Astrocyte of the spinal cord (primary cell): ENCODE measurements at regions not wholly inside any gene's neighbourhood (a gene's known extent, or its start where the extent isn't known, plus 50 kb on each side); places are given as distances from the start of the nearest gene placed in this dataset.

ENCODE experiments used
- DNase-seq: peaks from one replicate; pipeline ENCODE4 v3.0.0; 2011; ENCODE audit warnings: low read depth, low spot score
- H3K4me3 ChIP-seq: 2 replicates; pipeline ENCODE4 v1.5.1; 2011; ENCODE audit warnings: low read depth, mild to moderate bottlenecking, low read length, moderate library complexity
- in situ Hi-C: cut with HindIII; loops from 2 replicates; pipeline ENCODE4 v1.10.0; 2017; ENCODE audit warnings: low sequenced_read_pairs
- TF ChIP-seq, protein P1 (sequence below): IDR thresholded peaks from 2 replicates; pipeline ENCODE4 v1.5.1; 2012; ENCODE audit warnings: low read depth, mild to moderate bottlenecking, low read length, inconsistent platforms

DNA sequence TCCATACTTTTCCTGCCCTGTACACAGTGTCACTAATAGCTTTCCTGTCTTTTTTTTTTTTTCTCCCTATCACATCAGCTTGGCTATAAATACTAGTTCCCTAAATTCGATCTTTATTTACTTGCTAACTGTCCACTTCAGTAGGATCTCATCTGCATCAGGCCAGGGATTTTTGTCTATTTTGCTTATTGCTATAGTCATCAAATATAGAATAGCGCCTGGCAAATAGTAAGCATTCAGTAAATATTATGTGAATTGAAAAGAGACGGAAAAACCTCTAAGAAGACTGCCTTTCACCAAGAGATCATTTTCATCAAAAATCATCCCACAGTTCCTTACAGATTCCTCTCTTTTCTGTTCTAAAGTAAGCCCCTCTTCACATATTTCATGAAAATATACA lies 429.1 kb downstream of the FLRT2 start:
- H3K4me3 ChIP-seq, result no peak overlapping the region
- TF ChIP-seq, protein P1, sequence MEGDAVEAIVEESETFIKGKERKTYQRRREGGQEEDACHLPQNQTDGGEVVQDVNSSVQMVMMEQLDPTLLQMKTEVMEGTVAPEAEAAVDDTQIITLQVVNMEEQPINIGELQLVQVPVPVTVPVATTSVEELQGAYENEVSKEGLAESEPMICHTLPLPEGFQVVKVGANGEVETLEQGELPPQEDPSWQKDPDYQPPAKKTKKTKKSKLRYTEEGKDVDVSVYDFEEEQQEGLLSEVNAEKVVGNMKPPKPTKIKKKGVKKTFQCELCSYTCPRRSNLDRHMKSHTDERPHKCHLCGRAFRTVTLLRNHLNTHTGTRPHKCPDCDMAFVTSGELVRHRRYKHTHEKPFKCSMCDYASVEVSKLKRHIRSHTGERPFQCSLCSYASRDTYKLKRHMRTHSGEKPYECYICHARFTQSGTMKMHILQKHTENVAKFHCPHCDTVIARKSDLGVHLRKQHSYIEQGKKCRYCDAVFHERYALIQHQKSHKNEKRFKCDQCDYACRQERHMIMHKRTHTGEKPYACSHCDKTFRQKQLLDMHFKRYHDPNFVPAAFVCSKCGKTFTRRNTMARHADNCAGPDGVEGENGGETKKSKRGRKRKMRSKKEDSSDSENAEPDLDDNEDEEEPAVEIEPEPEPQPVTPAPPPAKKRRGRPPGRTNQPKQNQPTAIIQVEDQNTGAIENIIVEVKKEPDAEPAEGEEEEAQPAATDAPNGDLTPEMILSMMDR, result no peak
- no peak for DNase-seq
- in situ Hi-C loops, result no loop called here

DNA sequence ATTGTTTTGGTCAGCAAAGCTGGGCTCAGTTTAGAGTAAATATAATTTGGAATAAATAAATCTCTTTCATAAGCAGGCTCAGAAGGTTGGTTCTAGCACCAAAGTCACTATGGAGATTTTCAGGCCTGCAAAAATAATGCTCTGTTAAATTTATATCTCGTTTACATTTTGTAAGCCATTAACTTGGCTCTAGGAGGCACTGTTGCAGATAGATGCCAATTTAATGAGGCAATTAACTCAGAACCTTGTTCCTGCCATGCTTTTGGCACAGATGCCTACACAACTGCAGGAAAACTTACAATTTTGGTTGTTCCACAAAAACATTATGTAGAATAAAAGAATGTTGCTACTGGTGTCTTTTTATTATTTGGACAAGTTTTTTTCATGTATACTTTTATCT lies 428.1 kb downstream of the FLRT2 start:
- DNase-seq, result no peak
- TF ChIP-seq, protein P1, result no peak
- in situ Hi-C loops, result no loop called here
- no peak overlapping the region for H3K4me3 ChIP-seq

DNA sequence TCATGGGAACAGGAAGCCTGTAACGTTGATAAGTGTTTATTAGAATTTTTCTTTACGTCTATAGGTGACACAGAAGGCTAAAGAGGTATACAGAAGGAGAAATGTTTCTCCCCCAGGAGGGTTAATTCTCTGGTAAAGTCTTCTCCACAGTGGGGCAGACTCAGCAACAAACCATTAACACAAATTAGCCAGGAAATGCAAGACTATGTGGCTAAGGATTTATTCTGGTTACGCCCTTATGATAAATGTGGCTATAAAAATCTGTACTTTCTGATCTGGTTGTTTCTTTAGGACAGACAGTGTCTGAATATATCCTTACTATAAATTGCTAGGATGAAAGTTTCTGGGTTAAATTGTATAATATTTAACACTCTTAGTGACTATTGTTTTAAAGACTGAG lies 423.3 kb downstream of the FLRT2 start:
- in situ Hi-C loops, result no loop called here

DNA sequence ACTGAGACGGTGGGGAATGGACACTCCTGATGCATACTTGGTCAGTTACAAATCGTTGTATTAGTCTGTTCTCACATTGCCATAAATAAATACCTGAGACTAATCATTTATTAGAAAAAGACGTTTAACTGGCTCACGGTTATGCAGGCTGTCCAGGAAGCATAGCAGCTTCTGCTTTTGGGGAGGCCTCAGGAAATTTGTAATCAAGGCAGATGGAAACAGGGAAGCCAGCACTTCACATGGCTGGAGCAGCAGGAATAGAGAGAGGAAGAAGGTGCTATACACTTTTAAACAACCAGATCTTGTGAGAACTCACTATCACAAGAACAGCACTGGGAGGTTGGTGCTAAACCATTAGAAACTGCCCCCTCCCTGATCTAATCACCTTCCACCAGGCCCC lies 418.2 kb downstream of the FLRT2 start:
- H3K4me3 ChIP-seq, result no peak overlapping the region
- in situ Hi-C loops, result no loop called here
- TF ChIP-seq, protein P1, result no peak
- no peak for DNase-seq

More for the DNA sequence above, 423.3 kb downstream of the FLRT2 start:
- TF ChIP-seq, protein P1, result no peak
- no peak for DNase-seq
- no peak overlapping the region for H3K4me3 ChIP-seq

DNA sequence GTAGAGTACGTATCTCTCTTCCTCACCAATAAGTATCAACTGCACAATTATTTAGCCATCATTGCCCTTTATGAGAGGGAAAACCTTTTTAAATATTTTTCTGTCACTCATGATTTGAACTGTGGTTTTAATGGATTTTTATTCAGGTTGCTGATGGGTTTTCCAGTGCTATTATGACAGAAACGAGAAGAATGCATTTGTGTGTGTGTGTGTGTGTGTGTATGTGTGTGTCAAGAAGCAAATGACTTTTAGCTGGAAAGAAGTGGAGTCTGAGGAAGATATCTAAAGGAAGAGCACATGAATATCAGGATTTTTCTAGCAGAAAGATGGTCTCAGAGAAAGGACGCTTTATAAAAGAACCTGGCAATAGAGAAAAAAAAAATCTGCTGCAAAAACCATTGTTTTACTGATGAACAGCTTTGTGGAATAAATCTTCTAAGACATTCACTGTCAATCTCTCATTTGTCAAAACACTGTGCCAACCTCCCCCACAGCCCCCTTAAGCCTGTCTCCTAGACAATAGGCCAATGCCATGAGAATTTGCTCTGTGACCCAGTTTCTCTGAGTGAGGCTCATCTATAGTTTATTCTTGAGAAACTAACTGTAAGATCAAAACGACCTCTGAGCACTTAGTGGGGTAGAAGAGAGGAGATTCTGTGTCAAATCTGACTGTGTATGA lies 417.7 kb downstream of the FLRT2 start:
- DNase-seq, result no peak
- in situ Hi-C loops, result no loop called here
- H3K4me3 ChIP-seq, result no peak overlapping the region
- TF ChIP-seq, protein P1, result no peak

DNA sequence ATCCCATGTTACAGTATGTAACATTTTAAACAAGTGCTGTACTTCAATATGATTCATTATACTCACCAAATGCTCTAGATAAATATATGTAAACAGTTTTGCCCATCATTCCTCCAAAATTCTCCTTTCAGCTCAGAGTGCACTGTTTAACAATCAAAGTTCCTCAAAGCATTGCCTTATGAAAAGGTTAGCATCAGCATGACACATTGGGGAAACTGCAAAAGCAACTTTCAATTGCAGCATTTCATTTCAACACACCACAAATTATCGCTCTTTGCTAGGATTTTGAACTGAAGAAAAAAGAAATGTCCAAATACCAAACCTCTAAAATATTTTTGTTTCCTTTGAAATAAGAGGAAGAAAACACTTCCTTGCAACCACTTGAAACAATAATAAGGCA lies 413.2 kb downstream of the FLRT2 start:
- DNase-seq, result no peak
- no peak overlapping the region for H3K4me3 ChIP-seq
- in situ Hi-C loops, result no loop called here
- TF ChIP-seq, protein P1, result no peak

DNA sequence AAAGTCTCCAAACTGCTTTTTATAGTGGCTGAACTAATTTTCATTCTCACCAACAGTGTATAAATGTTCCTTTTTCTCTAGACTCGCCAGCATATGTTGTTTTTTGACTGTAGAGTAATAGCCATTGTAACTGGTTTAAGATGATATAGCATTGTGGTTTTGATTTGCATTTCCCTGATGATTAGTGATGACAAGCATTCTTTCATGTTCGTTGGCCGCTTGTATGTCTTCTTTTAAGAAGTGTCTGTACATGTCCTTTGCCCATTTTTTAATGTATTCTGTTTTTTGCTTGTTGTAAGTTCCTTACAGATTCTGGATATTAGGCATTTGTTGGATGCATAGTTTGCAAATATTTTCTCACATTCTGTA lies 404.9 kb downstream of the FLRT2 start:
- in situ Hi-C loops, result no loop called here
- DNase-seq, result no peak
- TF ChIP-seq, protein P1, result no peak
- H3K4me3 ChIP-seq, result no peak overlapping the region
